Psoas muscle (tissue), 7 donors: ENCODE measurements at regions not wholly inside any gene's neighbourhood (a gene's known extent, or its start where the extent isn't known, plus 50 kb on each side); places are given as distances from the start of the nearest gene placed in this dataset.
A peak's percentile ranks its signal among the peaks of the same experiment; 100 is the strongest.

ENCODE experiments used
- ATAC-seq, 4 donors: fragments of 200-7000 bp; cut with Tn5 transposase; one replicate each; pipeline ENCODE4 v1.9.1; 2020; ENCODE audit warnings: moderate library complexity in 3 of 4, mild to moderate bottlenecking in 2 of 4
- DNase-seq, 2 donors: peaks; one replicate each; pipeline ENCODE4 v3.0.0-alpha.2; 2020
- H3K27ac ChIP-seq: fragments of 200-600 bp; one replicate; pipeline ENCODE4 v1.8.0; 2022
- H3K27me3 ChIP-seq, 3 donors: fragments of 200-600 bp in 1 of 3; one replicate each; pipeline versions ENCODE4 v1.6.1 to v1.8.0; 2013 to 2022; ENCODE audit warnings: low read length in 2 of 3, mild to moderate bottlenecking in 2 of 3, moderate library complexity in 1 of 3; ENCODE audit not compliant: insufficient read depth in 3 of 3
- H3K36me3 ChIP-seq, 2 donors: fragments of 200-600 bp in 1 of 2; one replicate each; pipeline versions ENCODE4 v1.6.1 to v1.8.0; 2013 to 2022; ENCODE audit warnings: low read depth in 1 of 2, mild to moderate bottlenecking in 1 of 2, moderate library complexity in 1 of 2; ENCODE audit not compliant: insufficient read depth in 1 of 2
- H3K4me1 ChIP-seq: fragments of 200-600 bp; one replicate; pipeline ENCODE4 v1.8.0; 2022
- H3K4me3 ChIP-seq: fragments of 200-600 bp; one replicate; pipeline ENCODE4 v1.8.0; 2022; ENCODE audit warnings: mild to moderate bottlenecking
- H3K9me3 ChIP-seq: fragments of 200-600 bp; one replicate; pipeline ENCODE4 v1.8.0; 2022
- CTCF ChIP-seq: fragments of 200-600 bp; IDR thresholded peaks from one replicate; pipeline ENCODE4 v1.8.0; 2022; ENCODE audit warnings: antibody characterized with exemption
- WGBS, 3 donors: extraction: QIAGEN DNeasy Blood & Tissue Kit; methylation state at CpG; one replicate each; pipeline versions ENCODE4 v1.1.6 to v1.1.7; 2013; 5-methylcytosine and 5-hydroxymethylcytosine counted together
- intact Hi-C, 2 donors: fragments of 100-400 bp; cut with DNase I; formaldehyde crosslinking; loops; one replicate each; pipeline versions ENCODE4 v1.11.0 to v1.14.2; 2022
- donor health status: healthy with polysubstance abuse.
- donor health status: DM: no; HTN: no; CAD: no; lungs with moderate emphysema.
- donor health status: Bipolar disorder and iron deficiency.
- donor health status: healthy.
- donor health status: DM: yes; HTN: yes; CAD: no.
- donor health status: DM: no; HTN: no; CAD: no.
- donor health status: DM: yes; HTN: yes; CAD: no.

GRCh38 chr3:168472783-168473182 lies 377.1 kb upstream of the GOLIM4 start:
- Histone ChIP-seq H3K27me3 (no peaks in the 10 kb centered on the region), H3K4me3 (no peak overlapping the region), H3K36me3 (no peaks in the 10 kb centered on the region), H3K4me1 (no peaks in the 10 kb centered on the region), H3K9me3 (no peaks in the 10 kb centered on the region), H3K27ac (no peak overlapping the region)
- no peak for ATAC-seq
- intact Hi-C loops = no loop called here
- no peak for TF ChIP-seq CTCF
- DNase-seq = no peak

- H3K27me3 ChIP-seq = no peaks in the 10 kb centered on the region
- no peaks in the 10 kb centered on the region for H3K36me3 ChIP-seq
- no peak for ATAC-seq
- no peak overlapping the region for H3K4me3 ChIP-seq
- no peak overlapping the region for H3K27ac ChIP-seq
- no peak for TF ChIP-seq CTCF
- DNase-seq = no peak
- no peaks in the 10 kb centered on the region for H3K4me1 ChIP-seq
- H3K9me3 ChIP-seq = no peaks in the 10 kb centered on the region
- 66 to 72% (median 68%) methylated on average over 4 of the region's 4 CpGs for WGBS, 3 donors
- intact Hi-C loops = no loop called here
These were observed 374.7 kb upstream of the GOLIM4 start for GRCh38 chr3:168470380-168470779.

GRCh38 chr3:168469436-168469835 lies 373.7 kb upstream of the GOLIM4 start:
- Histone ChIP-seq H3K27me3 (no peaks in the 10 kb centered on the region), H3K4me1 (no peaks in the 10 kb centered on the region), H3K9me3 (no peaks in the 10 kb centered on the region), H3K4me3 (no peak overlapping the region), H3K27ac (no peak overlapping the region), H3K36me3 (no peaks in the 10 kb centered on the region)
- intact Hi-C loops = loop anchor here in 1 of 2 donors (10.0 kb wide), 1 partner anchor 255 kb away; no protein-coding TSS in a partner anchor
- no peak for ATAC-seq
- 64 to 72% (median 68%) methylated on average over 3 of the region's 3 CpGs for WGBS, 3 donors
- DNase-seq = no peak
- TF ChIP-seq CTCF = no peak

GRCh38 chr3:168467115-168467714 lies 371.5 kb upstream of the GOLIM4 start:
- Histone ChIP-seq H3K27me3 (no peaks in the 10 kb centered on the region), H3K9me3 (no peaks in the 10 kb centered on the region), H3K4me3 (no peak overlapping the region), H3K27ac (no peak overlapping the region), H3K36me3 (no peaks in the 10 kb centered on the region), H3K4me1 (no peaks in the 10 kb centered on the region)
- DNase-seq (no peak), ATAC-seq (peak in 2 of 4 donors; percentile 21 to 45)
- intact Hi-C loops = loop anchor here in 1 of 2 donors (10.0 kb wide), 1 partner anchor 252 kb away; no protein-coding TSS in a partner anchor
- TF ChIP-seq CTCF = peak; percentile 18
- WGBS, 3 donors = 62 to 66% (median 65%) methylated on average over 6 of the region's 6 CpGs

- Histone ChIP-seq H3K4me3 (no peak overlapping the region), H3K27me3 (no peaks in the 10 kb centered on the region), H3K9me3 (peaks cover 4% of the 10 kb centered on the region), H3K4me1 (no peaks in the 10 kb centered on the region), H3K27ac (no peak overlapping the region), H3K36me3 (no peaks in the 10 kb centered on the region)
- intact Hi-C loops = loop anchor here (5.0 to 10.0 kb wide), 2 partner anchors 244 to 247 kb away; no protein-coding TSS in a partner anchor
- TF ChIP-seq CTCF = no peak
- ATAC-seq (no peak), DNase-seq (no peak)
These were observed 366.1 kb upstream of the GOLIM4 start for GRCh38 chr3:168461793-168462192.
